BE2C (cell line): ENCODE measurements at regions not wholly inside any gene's neighbourhood (a gene's known extent, or its start where the extent isn't known, plus 50 kb on each side); places are given as distances from the start of the nearest gene placed in this dataset.

ENCODE experiments used
- DNase-seq: peaks from one replicate; pipeline ENCODE4 v3.0.0-alpha.2; 2020
- H3K27me3 ChIP-seq: fragments of 250-450 bp; sonication (Bioruptor Pico); 2 replicates; pipeline ENCODE4 v1.5.1; 2020; ENCODE audit warnings: mild to moderate bottlenecking
- H3K36me3 ChIP-seq: fragments of 250-450 bp; sonication (Bioruptor Pico); 2 replicates; pipeline ENCODE4 v1.5.1; 2020; ENCODE audit warnings: mild to moderate bottlenecking
- H3K4me1 ChIP-seq: fragments of 250-450 bp; sonication (Bioruptor Pico); 2 replicates; pipeline ENCODE4 v1.5.1; 2020
- H3K4me3 ChIP-seq: 2 replicates; pipeline ENCODE4 v1.5.1; 2011; ENCODE audit warnings: low read depth, low read length
- H3K9me3 ChIP-seq: fragments of 250-450 bp; sonication (Bioruptor Pico); 2 replicates; pipeline ENCODE4 v1.5.1; 2020
- CTCF ChIP-seq: IDR thresholded peaks from 2 replicates; pipeline ENCODE4 v1.5.1; 2012; ENCODE audit warnings: mild to moderate bottlenecking, low read depth, low read length

GRCh38 chr2:14064346-14064745, 568.2 kb upstream of the LRATD1 start:
- no peak for TF ChIP-seq CTCF
- H3K4me3 ChIP-seq, result no peak overlapping the region
- DNase-seq, result no peak
- H3K4me1 ChIP-seq, result no peaks in the 10 kb centered on the region
- no peaks in the 10 kb centered on the region for H3K27me3 ChIP-seq
- no peaks in the 10 kb centered on the region for H3K36me3 ChIP-seq
- no peaks in the 10 kb centered on the region for H3K9me3 ChIP-seq

- DNase-seq, result no peak
- Histone ChIP-seq H3K4me3 (no peak overlapping the region), H3K9me3 (no peaks in the 10 kb centered on the region), H3K27me3 (no peaks in the 10 kb centered on the region), H3K4me1 (no peaks in the 10 kb centered on the region), H3K36me3 (no peaks in the 10 kb centered on the region)
- TF ChIP-seq CTCF, result no peak
Measured at GRCh38 chr2:14072338-14072737, 560.2 kb upstream of the LRATD1 start.

GRCh38 chr2:14074691-14075090, 557.8 kb upstream of the LRATD1 start:
- no peak overlapping the region for H3K4me3 ChIP-seq
- H3K27me3 ChIP-seq, result no peaks in the 10 kb centered on the region
- H3K36me3 ChIP-seq, result no peaks in the 10 kb centered on the region
- no peaks in the 10 kb centered on the region for H3K9me3 ChIP-seq
- no peaks in the 10 kb centered on the region for H3K4me1 ChIP-seq
- TF ChIP-seq CTCF, result no peak
- DNase-seq, result no peak

GRCh38 chr2:14079576-14079975, 552.9 kb upstream of the LRATD1 start:
- TF ChIP-seq CTCF, result no peak
- Histone ChIP-seq H3K9me3 (no peaks in the 10 kb centered on the region), H3K36me3 (no peaks in the 10 kb centered on the region), H3K4me3 (no peak overlapping the region), H3K4me1 (no peaks in the 10 kb centered on the region), H3K27me3 (no peaks in the 10 kb centered on the region)
- no peak for DNase-seq

- Histone ChIP-seq H3K9me3 (no peaks in the 10 kb centered on the region), H3K36me3 (no peaks in the 10 kb centered on the region), H3K27me3 (no peaks in the 10 kb centered on the region), H3K4me1 (no peaks in the 10 kb centered on the region), H3K4me3 (no peak overlapping the region)
- no peak for TF ChIP-seq CTCF
- DNase-seq, result no peak
Measured at GRCh38 chr2:14081521-14081920, 551.0 kb upstream of the LRATD1 start.

- DNase-seq, result no peak
- H3K4me3 ChIP-seq, result no peak overlapping the region
- H3K36me3 ChIP-seq, result no peaks in the 10 kb centered on the region
- H3K27me3 ChIP-seq, result no peaks in the 10 kb centered on the region
- TF ChIP-seq CTCF, result no peak
- no peaks in the 10 kb centered on the region for H3K9me3 ChIP-seq
- no peaks in the 10 kb centered on the region for H3K4me1 ChIP-seq
Measured at GRCh38 chr2:14082640-14083039, 549.9 kb upstream of the LRATD1 start.
